Activated CD4-positive, alpha-beta memory T cell treated with anti-CD3 and anti-CD28 coated beads for 36 hours (primary cell): ENCODE measurements at regions not wholly inside any gene's neighbourhood (a gene's known extent, or its start where the extent isn't known, plus 50 kb on each side); places are given as distances from the start of the nearest gene placed in this dataset.

ENCODE experiments used
- CTCF ChIA-PET: fragments of 350-600 bp; sonication (Branson Sonifier 250); formaldehyde crosslinking; loops from one replicate; lab custom pipeline; 2021; ENCODE audit warnings: antibody characterized with exemption, inconsistent platforms; lab: Charles Lee
- POLR2A ChIA-PET: fragments of 350-600 bp; sonication (Branson Sonifier 250); formaldehyde crosslinking; loops from one replicate; lab custom pipeline; 2021; ENCODE audit warnings: antibody characterized with exemption; lab: Charles Lee
- DNase-seq: peaks from one replicate; pipeline ENCODE4 v3.0.0-alpha.2; 2020
- H3K27ac Mint-ChIP-seq: one replicate; pipeline ENCODE4 v1.8.0; 2021; ENCODE audit warnings: mixed read lengths
- H3K27me3 Mint-ChIP-seq: one replicate; pipeline ENCODE4 v1.8.0; 2021; ENCODE audit warnings: mixed read lengths
- H3K36me3 Mint-ChIP-seq: one replicate; pipeline ENCODE4 v1.8.0; 2021; ENCODE audit warnings: mixed read lengths
- H3K4me1 Mint-ChIP-seq: one replicate; pipeline ENCODE4 v1.8.0; 2021; ENCODE audit warnings: low read depth, mixed read lengths
- H3K4me3 Mint-ChIP-seq: one replicate; pipeline ENCODE4 v1.8.0; 2021; ENCODE audit warnings: mild to moderate bottlenecking, mixed read lengths
- H3K9me3 Mint-ChIP-seq: one replicate; pipeline ENCODE4 v1.8.0; 2021; ENCODE audit warnings: mixed read lengths
- intact Hi-C: fragments of 100-400 bp; cut with micrococcal nuclease; formaldehyde crosslinking; loops from one replicate; pipeline ENCODE4 v1.15.1; 2023

DNA sequence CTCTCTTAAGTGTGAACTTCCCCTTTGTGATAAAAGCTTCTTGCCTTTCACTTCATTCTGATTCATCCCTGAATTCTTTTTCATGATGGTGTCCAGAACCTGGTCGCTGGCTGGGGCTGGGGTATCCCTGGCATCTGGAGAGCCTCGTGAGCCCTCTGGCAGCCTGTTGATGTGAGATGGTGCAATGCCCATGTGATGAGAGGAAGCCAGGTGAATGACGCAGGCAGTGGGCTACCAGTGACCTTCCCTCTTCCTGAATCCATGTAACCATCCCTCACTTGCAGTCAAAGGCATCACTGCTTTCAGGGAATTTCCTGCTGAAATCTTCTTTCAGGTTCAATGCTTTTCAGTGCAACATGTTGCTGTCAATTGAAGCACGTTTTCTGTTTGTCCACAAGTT is 158.6 kb upstream of the SLC10A2 start:
- H3K4me1 Mint-ChIP-seq: no peaks in the 10 kb centered on the region
- ChIA-PET POLR2A (no interaction called here), CTCF (no interaction called here)
- no peak overlapping the region for H3K4me3 Mint-ChIP-seq
- H3K27me3 Mint-ChIP-seq: no peaks in the 10 kb centered on the region
- H3K27ac Mint-ChIP-seq: no peak overlapping the region
- intact Hi-C loops: no loop called here
- DNase-seq: no peak
- no peaks in the 10 kb centered on the region for H3K9me3 Mint-ChIP-seq
- no peaks in the 10 kb centered on the region for H3K36me3 Mint-ChIP-seq

DNA sequence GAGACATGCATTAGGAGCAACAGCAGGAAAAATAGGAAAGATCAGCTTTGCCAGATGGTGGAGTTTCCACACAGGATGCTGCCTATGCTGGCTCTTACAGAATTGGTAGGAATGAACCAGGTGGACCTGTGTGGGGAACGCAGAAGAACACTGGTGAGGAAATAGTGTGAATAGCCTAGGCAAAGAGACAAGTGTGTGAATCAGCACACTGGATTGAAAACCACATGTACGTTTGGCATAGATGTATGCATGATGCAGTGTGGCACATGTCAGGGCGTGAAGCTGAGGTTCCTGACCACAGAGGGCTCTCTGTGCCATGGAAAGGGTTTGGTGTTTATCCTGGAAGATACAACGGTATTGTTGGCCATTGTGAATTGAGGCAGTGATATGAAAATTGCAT is 156.5 kb upstream of the SLC10A2 start:
- no peaks in the 10 kb centered on the region for H3K36me3 Mint-ChIP-seq
- no peaks in the 10 kb centered on the region for H3K9me3 Mint-ChIP-seq
- intact Hi-C loops: no loop called here
- CTCF ChIA-PET: no interaction called here
- H3K27ac Mint-ChIP-seq: no peak overlapping the region
- no peak overlapping the region for H3K4me3 Mint-ChIP-seq
- no peaks in the 10 kb centered on the region for H3K4me1 Mint-ChIP-seq
- no peaks in the 10 kb centered on the region for H3K27me3 Mint-ChIP-seq
- no peak for DNase-seq
- POLR2A ChIA-PET: no interaction called here

DNA sequence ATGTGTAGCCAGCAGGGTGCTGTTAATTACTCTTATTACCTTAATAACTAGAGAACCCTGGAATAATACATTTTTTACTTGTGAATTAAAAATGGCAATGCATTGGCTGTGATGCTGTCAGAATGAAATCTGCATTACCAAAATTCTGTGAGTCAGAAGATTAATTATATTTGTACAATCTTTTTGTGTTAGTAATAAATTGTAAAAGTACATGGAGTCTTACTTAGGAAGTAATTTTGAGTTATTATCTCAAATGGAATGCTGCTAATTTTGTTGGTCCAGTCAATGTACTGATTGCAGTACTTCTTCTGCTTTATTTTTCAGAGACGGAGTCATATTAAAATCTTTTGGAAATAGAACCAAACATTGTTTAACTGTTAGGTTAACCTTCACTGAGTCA is 152.0 kb upstream of the SLC10A2 start:
- POLR2A ChIA-PET: no interaction called here
- intact Hi-C loops: no loop called here
- CTCF ChIA-PET: no interaction called here
- Mint-ChIP-seq H3K27me3 (no peaks in the 10 kb centered on the region), H3K4me1 (no peaks in the 10 kb centered on the region), H3K36me3 (no peaks in the 10 kb centered on the region), H3K9me3 (no peaks in the 10 kb centered on the region), H3K4me3 (no peak overlapping the region), H3K27ac (no peak overlapping the region)
- no peak for DNase-seq

GRCh38 chr13:103213152-103213551 is 146.9 kb upstream of the SLC10A2 start:
- DNase-seq: no peak
- Mint-ChIP-seq H3K4me3 (no peak overlapping the region), H3K4me1 (no peaks in the 10 kb centered on the region), H3K27ac (no peak overlapping the region), H3K9me3 (no peaks in the 10 kb centered on the region), H3K36me3 (no peaks in the 10 kb centered on the region), H3K27me3 (no peaks in the 10 kb centered on the region)
- ChIA-PET POLR2A (no interaction called here), CTCF (no interaction called here)
- intact Hi-C loops: no loop called here

GRCh38 chr13:103210348-103210747 is 144.1 kb upstream of the SLC10A2 start:
- Mint-ChIP-seq H3K9me3 (no peaks in the 10 kb centered on the region), H3K27ac (no peak overlapping the region), H3K4me1 (no peaks in the 10 kb centered on the region), H3K27me3 (no peaks in the 10 kb centered on the region), H3K36me3 (no peaks in the 10 kb centered on the region), H3K4me3 (no peak overlapping the region)
- no peak for DNase-seq
- ChIA-PET CTCF (no interaction called here), POLR2A (no interaction called here)
- intact Hi-C loops: no loop called here

- DNase-seq: no peak
- Mint-ChIP-seq H3K36me3 (no peaks in the 10 kb centered on the region), H3K27ac (no peak overlapping the region), H3K4me1 (no peaks in the 10 kb centered on the region), H3K4me3 (no peak overlapping the region), H3K9me3 (peaks cover 11% of the 10 kb centered on the region), H3K27me3 (no peaks in the 10 kb centered on the region)
- intact Hi-C loops: no loop called here
- ChIA-PET POLR2A (no interaction called here), CTCF (no interaction called here)
Observed at GRCh38 chr13:103203735-103204330, 137.6 kb upstream of the SLC10A2 start.

- intact Hi-C loops: no loop called here
Observed at GRCh38 chr13:103200118-103200885, 134.1 kb upstream of the SLC10A2 start.

DNA sequence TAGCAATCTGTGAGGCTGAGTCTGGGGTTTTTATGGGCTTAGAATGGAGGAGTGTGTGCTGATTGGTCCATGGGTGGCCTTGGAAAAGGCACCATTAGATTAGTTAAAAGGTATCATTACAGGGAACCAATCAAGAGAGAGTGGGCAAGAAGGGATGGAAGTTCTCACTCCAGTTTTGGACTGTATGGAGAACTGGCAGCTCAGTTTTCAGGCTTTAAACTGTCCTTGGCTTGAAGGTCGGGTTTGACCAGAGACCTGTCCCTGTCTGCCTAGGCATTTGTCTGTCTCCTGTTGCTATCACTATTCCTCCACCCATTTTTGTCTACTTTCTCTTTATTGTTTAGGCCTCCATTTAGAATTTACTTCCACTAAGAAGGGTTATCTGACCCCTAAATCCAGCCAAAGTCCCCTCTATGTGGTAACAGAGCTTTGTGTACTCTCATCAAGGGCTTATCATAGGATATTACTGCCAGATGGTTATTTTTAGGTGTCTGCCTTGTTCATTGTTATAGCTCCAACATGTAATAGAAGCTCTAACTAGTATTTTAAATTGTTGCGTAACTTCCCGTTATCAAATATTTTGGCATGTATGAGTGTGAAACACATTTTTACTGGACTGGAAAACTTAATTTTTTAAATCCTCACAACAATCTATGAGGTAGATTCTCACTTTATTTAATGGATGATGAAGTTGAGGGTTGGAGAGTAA is 133.3 kb upstream of the SLC10A2 start:
- ChIA-PET CTCF (no interaction called here), POLR2A (no interaction called here)
- Mint-ChIP-seq H3K27ac (no peak overlapping the region), H3K4me1 (no peaks in the 10 kb centered on the region), H3K36me3 (no peaks in the 10 kb centered on the region), H3K27me3 (no peaks in the 10 kb centered on the region), H3K4me3 (no peak overlapping the region), H3K9me3 (peaks cover 11% of the 10 kb centered on the region)
- intact Hi-C loops: no loop called here
- no peak for DNase-seq

More at GRCh38 chr13:103200118-103200885, 134.1 kb upstream of the SLC10A2 start:
- no peaks in the 10 kb centered on the region for H3K27me3 Mint-ChIP-seq
- peaks cover 11% of the 10 kb centered on the region for H3K9me3 Mint-ChIP-seq
- no peak overlapping the region for H3K4me3 Mint-ChIP-seq
- H3K4me1 Mint-ChIP-seq: no peaks in the 10 kb centered on the region
- H3K36me3 Mint-ChIP-seq: no peaks in the 10 kb centered on the region
- CTCF ChIA-PET: no interaction called here
- POLR2A ChIA-PET: no interaction called here
- no peak overlapping the region for H3K27ac Mint-ChIP-seq
- no peak for DNase-seq

GRCh38 chr13:103196356-103196755 is 130.1 kb upstream of the SLC10A2 start:
- H3K27ac Mint-ChIP-seq: no peak overlapping the region
- H3K9me3 Mint-ChIP-seq: peaks cover 11% of the 10 kb centered on the region
- no peaks in the 10 kb centered on the region for H3K27me3 Mint-ChIP-seq
- no peak overlapping the region for H3K4me3 Mint-ChIP-seq
- ChIA-PET POLR2A (no interaction called here), CTCF (no interaction called here)
- no peaks in the 10 kb centered on the region for H3K4me1 Mint-ChIP-seq
- DNase-seq: no peak
- H3K36me3 Mint-ChIP-seq: no peaks in the 10 kb centered on the region
- intact Hi-C loops: no loop called here

- H3K27ac Mint-ChIP-seq: no peak overlapping the region
- no peak overlapping the region for H3K4me3 Mint-ChIP-seq
- H3K4me1 Mint-ChIP-seq: no peaks in the 10 kb centered on the region
- no peaks in the 10 kb centered on the region for H3K36me3 Mint-ChIP-seq
- POLR2A ChIA-PET: no interaction called here
- intact Hi-C loops: no loop called here
- H3K27me3 Mint-ChIP-seq: no peaks in the 10 kb centered on the region
- H3K9me3 Mint-ChIP-seq: peaks cover 11% of the 10 kb centered on the region
- DNase-seq: no peak
- CTCF ChIA-PET: no interaction called here
Observed at GRCh38 chr13:103195762-103196161, 129.5 kb upstream of the SLC10A2 start.

DNA sequence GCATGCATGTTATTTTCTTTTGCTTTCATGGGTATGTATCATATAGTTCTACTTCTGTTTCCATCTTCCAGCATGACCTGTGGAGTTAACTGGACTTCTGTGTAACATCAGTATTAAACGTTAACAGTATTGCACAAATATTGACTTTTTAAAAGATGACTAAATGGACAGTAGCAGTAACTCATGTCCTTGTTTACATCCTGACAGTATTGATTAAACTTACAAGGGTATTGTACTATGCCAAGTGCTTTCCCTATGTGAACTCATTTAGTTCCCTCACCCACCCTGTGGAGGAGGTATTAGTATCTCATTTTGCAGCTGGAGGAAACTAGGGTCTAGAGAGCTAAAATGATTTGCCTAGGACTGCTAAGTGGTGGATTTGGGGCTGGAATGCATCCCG is 128.7 kb upstream of the SLC10A2 start:
- Mint-ChIP-seq H3K27ac (no peak overlapping the region), H3K27me3 (no peaks in the 10 kb centered on the region), H3K9me3 (peaks cover 11% of the 10 kb centered on the region), H3K4me3 (no peak overlapping the region), H3K36me3 (no peaks in the 10 kb centered on the region), H3K4me1 (no peaks in the 10 kb centered on the region)
- DNase-seq: no peak
- POLR2A ChIA-PET: no interaction called here
- CTCF ChIA-PET: no interaction called here
- intact Hi-C loops: no loop called here

- Mint-ChIP-seq H3K27ac (no peak overlapping the region), H3K4me3 (no peak overlapping the region)
- intact Hi-C loops: no loop called here
Observed at GRCh38 chr13:103192511-103193135, 126.4 kb upstream of the SLC10A2 start.

More at GRCh38 chr13:103192511-103193135, 126.4 kb upstream of the SLC10A2 start:
- ChIA-PET POLR2A (no interaction called here), CTCF (interaction anchor here (0.7 kb wide), 1 partner anchor 41 kb away, joined by 3 read pairs; no protein-coding TSS in a partner anchor)
- Mint-ChIP-seq H3K27me3 (no peaks in the 10 kb centered on the region), H3K4me1 (no peaks in the 10 kb centered on the region), H3K9me3 (no peaks in the 10 kb centered on the region), H3K36me3 (no peaks in the 10 kb centered on the region)
- no peak for DNase-seq
